ENCODE measurements at regions not wholly inside any gene's neighbourhood (a gene's known extent, or its start where the extent isn't known, plus 50 kb on each side); places are given as distances from the start of the nearest gene placed in this dataset.

DNA sequence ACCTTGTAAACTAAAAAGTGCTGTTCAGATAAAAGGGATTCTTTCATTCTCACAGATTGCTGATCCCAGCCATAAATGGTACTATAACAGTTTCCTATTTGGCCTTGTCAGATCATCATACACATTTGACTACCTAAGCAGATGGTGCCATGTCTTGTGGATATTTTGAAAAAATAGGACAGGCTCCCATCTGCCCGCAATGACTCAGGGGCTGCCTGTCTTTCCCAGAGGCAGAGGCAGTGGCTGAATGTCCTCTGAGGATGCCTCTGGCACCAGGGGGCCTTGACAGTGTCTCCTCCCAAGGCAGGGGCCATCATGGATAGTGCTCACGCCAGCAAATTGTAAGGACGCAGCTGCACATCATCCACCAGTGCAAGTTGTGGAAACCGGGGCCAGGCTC, 323.0 kb upstream of the PODXL start:
- no peak overlapping the region for H3K4me3 Mint-ChIP-seq
- H3K27ac Mint-ChIP-seq, result no peak overlapping the region
- peaks cover 2% of the 10 kb centered on the region for H3K9me3 Mint-ChIP-seq
- H3K36me3 Mint-ChIP-seq, result no peaks in the 10 kb centered on the region
- no peak for ATAC-seq (ENCODE audit: low read depth)
- peaks cover 2% of the 10 kb centered on the region for H3K27me3 Mint-ChIP-seq
- no peak for DNase-seq (ENCODE audit: low spot score in 2 of 2)
- no peaks in the 10 kb centered on the region for H3K4me1 Mint-ChIP-seq

DNA sequence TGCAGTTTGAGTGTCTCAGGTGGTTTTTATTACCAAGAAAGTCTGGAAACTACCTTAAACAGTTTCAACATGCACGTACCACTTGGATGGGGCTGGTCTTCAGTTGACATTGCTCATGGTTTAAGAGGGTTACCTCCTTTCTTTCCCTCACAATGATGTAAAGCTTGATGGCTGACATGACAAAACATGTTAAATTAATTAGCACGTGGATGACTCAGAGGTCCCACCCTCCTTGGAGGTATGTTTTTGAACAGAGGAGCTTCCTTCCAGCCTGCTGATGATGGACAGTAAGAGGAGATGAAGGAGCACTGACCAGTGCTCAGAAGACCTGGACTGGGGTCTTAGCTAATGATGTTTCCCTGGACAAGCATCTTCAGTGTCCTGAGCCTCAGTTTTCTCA, 322.3 kb upstream of the PODXL start:
- Mint-ChIP-seq H3K27me3 (peaks cover 2% of the 10 kb centered on the region), H3K4me1 (no peaks in the 10 kb centered on the region), H3K27ac (no peak overlapping the region), H3K36me3 (no peaks in the 10 kb centered on the region), H3K4me3 (no peak overlapping the region), H3K9me3 (no peaks in the 10 kb centered on the region)
- no peak for ATAC-seq (ENCODE audit: low read depth)
- no peak for DNase-seq (ENCODE audit: low spot score in 2 of 2)

DNA sequence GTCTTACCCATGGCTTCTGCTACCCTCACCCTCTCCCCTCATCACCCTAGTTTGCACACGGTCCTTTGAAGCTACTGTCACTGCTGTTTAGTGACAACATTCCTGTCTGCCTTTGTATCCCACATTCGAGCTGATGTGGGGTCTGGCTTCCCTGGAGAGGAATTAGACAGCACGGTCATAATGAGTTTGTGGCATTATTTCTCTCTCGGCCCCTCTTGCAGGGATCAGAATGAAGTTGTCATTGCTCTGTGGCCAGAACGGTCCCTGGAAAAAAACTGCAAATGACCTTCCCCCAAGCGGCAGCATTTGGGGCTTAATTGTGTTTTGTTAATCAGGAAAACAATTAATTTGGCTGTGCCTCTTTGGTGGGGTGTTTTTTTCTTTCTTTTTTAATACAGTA, 317.2 kb upstream of the PODXL start:
- Mint-ChIP-seq H3K27ac (no peak overlapping the region), H3K36me3 (no peaks in the 10 kb centered on the region), H3K4me3 (no peak overlapping the region), H3K4me1 (no peaks in the 10 kb centered on the region), H3K27me3 (peaks cover 5% of the 10 kb centered on the region), H3K9me3 (peaks cover 2% of the 10 kb centered on the region)
- DNase-seq (ENCODE audit: low spot score in 2 of 2), result no peak
- ATAC-seq (ENCODE audit: low read depth), result no peak

DNA sequence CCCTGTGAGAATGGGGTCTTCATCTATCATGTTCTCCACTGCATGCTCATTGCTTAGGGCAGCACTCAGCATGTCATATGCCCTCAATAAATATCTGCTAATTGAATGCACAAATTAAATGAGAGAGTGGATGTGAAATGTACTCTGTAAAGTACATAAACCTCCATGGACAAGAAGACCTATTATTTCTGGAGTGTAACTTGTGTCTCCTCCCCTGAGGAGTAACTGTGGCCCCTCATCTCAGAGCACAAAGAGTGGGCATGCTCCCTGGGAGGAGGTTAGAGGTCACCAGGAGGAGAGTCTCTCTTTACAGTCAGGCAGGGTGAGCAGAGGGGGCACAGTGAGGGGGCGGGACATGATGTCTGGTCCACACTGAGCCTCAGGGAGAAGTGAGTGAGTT, 313.6 kb upstream of the PODXL start:
- peaks cover 2% of the 10 kb centered on the region for H3K9me3 Mint-ChIP-seq
- no peak overlapping the region for H3K27ac Mint-ChIP-seq
- no peak overlapping the region for H3K4me3 Mint-ChIP-seq
- H3K27me3 Mint-ChIP-seq, result peaks cover 5% of the 10 kb centered on the region
- H3K36me3 Mint-ChIP-seq, result no peaks in the 10 kb centered on the region
- DNase-seq (ENCODE audit: low spot score in 2 of 2), result no peak
- no peak for ATAC-seq (ENCODE audit: low read depth)
- no peaks in the 10 kb centered on the region for H3K4me1 Mint-ChIP-seq

DNA sequence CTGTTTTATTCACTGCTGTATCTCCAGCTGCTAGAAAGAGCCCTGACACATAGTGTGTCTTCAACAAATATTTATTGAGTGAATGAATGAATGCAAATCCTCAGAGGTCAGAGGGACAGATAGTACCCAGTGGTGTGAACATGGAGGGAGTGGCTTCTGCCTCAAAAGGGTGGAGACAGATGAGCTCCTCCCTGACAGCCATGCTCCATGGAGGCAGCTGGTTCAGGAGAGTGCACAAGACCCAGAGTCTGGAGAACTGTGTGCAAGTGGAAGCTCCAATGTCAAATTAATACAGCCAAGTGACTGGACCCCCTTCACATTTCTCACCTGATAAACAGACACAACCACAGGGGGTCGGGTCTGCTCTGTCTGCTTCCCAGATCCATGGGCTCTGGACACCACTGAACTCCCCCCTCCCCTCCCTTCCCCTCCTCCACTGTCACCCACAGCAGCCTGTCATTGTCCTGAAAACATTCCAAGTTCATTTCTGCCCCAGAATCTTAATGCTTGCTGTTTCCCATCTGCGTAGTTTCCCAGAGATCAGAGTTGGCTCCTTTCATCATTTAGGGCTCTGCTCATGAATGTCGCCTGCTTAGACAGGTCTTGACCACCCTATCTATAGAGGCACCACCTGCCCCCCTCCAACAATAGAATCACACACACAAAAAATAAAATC, 312.9 kb upstream of the PODXL start:
- no peak for ATAC-seq (ENCODE audit: low read depth)
- Mint-ChIP-seq H3K27ac (no peak overlapping the region), H3K27me3 (peaks cover 5% of the 10 kb centered on the region), H3K4me1 (no peaks in the 10 kb centered on the region), H3K36me3 (no peaks in the 10 kb centered on the region), H3K4me3 (no peak overlapping the region), H3K9me3 (peaks cover 2% of the 10 kb centered on the region)
- no peak for DNase-seq (ENCODE audit: low spot score in 2 of 2)

DNA sequence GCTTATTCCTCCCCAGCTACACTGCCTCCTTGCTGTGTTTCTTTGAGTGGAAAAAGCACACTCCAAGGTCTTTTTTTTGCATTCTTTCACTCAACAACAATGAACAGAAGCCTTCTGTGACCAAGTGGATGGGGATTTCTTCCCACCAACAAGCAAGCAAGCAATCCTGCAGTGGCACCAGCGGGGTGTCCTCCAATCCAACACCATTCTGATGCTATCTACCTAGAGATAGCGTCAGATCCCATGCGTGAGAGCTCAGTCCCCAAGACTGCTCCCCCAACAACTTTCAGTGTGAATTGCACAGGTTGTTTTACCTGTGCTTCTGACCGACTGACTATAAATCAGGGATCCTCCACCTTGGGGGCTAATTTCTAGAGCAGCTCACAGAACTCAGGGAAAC, 311.0 kb upstream of the PODXL start:
- DNase-seq (ENCODE audit: low spot score in 2 of 2), result no peak
- ATAC-seq (ENCODE audit: low read depth), result no peak
- Mint-ChIP-seq H3K4me1 (no peaks in the 10 kb centered on the region), H3K36me3 (no peaks in the 10 kb centered on the region), H3K27ac (no peak overlapping the region), H3K27me3 (peaks cover 3% of the 10 kb centered on the region), H3K9me3 (peaks cover 2% of the 10 kb centered on the region), H3K4me3 (no peak overlapping the region)

DNA sequence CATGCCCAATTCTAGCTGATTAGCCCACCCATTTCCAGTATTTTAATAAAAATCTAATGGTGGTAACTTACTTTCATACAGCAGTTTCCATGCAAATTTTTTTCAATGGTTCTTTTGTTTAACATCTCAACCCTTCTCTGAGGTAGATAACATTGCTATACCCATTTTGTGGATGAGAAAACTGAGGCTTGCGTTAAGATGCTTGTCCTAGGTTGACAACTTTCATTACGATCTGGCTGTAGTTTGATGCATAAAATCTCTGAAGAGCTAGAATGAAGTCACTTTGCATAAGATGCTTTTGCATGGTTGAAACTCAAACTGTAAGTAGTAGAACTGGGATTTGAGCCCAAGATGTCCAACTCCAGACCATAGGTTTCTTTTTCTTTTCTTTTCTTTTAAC, 309.5 kb upstream of the PODXL start:
- DNase-seq (ENCODE audit: low spot score in 2 of 2) (no peak), ATAC-seq (ENCODE audit: low read depth) (no peak)
- H3K27me3 Mint-ChIP-seq, result no peaks in the 10 kb centered on the region
- no peaks in the 10 kb centered on the region for H3K4me1 Mint-ChIP-seq
- no peaks in the 10 kb centered on the region for H3K36me3 Mint-ChIP-seq
- no peak overlapping the region for H3K4me3 Mint-ChIP-seq
- H3K9me3 Mint-ChIP-seq, result no peaks in the 10 kb centered on the region
- no peak overlapping the region for H3K27ac Mint-ChIP-seq

DNA sequence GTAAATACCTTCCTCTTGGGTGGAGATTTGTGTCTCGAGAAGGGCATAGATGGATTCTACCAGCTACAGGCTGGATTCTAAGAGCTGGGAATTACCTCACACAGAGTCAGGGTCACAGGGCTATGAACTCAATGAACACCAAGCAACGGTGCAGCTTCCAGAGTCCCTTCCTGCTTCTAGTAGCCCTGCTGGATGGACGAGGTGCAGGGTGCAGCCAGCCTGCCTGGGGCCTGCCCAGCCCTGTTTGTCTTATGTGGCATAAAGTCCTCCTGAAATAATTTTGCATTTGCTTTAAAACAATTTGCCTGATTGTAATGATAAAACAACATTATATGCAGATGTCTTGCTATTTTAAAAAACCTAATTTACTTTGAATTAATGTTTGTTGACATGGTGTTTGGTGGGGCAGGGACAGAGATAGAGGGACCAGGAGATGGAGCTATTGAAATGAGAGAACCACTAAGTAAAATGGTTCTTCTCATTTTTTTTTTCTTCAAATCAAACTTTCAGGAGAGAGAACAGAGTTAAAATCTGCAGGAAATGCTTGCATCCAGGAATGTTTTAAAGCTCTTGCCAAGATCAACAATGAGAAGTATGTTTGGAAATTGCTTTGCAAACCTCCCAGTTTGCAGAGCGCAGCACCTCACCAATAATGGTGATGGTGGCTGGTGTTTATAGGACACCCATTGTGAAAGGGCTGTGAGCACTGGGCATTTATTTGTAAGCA, 305.4 kb upstream of the PODXL start:
- DNase-seq (ENCODE audit: low spot score in 2 of 2), result no peak
- H3K27me3 Mint-ChIP-seq, result no peaks in the 10 kb centered on the region
- no peaks in the 10 kb centered on the region for H3K4me1 Mint-ChIP-seq
- no peaks in the 10 kb centered on the region for H3K36me3 Mint-ChIP-seq
- H3K9me3 Mint-ChIP-seq, result no peaks in the 10 kb centered on the region
- no peak overlapping the region for H3K27ac Mint-ChIP-seq
- no peak for ATAC-seq (ENCODE audit: low read depth)
- no peak overlapping the region for H3K4me3 Mint-ChIP-seq

DNA sequence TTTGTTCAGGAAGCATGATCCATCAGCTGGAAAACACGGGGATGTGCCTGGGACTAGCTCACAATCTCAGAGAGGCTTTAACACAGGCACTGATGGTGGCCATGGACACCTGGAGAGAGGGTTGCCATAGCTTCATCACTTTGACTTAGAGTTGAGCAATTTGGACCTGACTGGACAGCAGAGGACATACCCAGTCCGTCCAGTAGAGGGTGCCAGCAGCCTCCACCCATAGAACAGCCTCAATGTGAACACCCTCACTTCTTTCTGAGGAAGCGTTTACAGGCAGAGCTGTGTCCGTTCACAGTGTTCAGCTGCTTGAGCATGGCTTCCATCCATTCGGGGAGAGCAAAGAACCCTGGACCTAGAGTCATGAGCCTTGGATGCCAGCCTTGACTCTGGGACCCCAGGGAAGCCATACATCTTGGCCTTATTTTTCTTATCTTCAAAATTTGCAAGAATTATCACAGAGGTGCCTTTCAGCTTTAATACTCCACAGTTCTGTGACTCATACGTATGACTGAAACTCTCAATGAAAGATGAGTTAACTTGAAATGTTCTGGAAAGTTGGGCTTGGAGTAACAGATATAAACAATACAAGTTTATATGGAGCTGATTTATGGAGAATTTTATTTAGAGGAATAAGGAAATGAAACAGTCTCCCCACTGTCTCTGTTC, 302.9 kb upstream of the PODXL start:
- Mint-ChIP-seq H3K27me3 (no peaks in the 10 kb centered on the region), H3K27ac (no peak overlapping the region), H3K4me1 (no peaks in the 10 kb centered on the region), H3K4me3 (no peak overlapping the region), H3K9me3 (peaks cover 6% of the 10 kb centered on the region), H3K36me3 (no peaks in the 10 kb centered on the region)
- DNase-seq (ENCODE audit: low spot score in 2 of 2) (peak; percentile 19 to 20), ATAC-seq (ENCODE audit: low read depth) (peak; percentile 35)

DNA sequence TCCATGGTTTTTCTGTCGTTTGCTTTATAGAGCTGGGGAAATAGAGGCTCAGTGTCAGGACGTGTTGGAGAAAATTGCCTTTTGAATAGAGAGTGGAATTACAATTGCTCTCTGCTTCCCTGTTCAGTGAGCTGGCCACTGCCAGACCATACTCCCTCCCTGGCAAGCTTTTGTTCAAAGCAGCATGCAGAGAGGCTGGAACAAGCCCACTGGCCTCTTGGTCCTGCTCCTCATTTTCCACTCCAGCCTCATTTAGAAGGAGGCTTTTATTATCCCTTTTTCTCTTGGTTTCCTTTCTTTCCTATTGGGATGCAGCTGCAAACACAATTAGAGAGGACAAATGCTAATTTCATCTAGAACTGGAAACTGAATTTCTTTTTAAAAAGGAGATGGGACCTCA, 302.2 kb upstream of the PODXL start:
- Mint-ChIP-seq H3K4me1 (no peaks in the 10 kb centered on the region), H3K27ac (no peak overlapping the region), H3K27me3 (no peaks in the 10 kb centered on the region), H3K4me3 (no peak overlapping the region), H3K9me3 (peaks cover 6% of the 10 kb centered on the region), H3K36me3 (no peaks in the 10 kb centered on the region)
- ATAC-seq (ENCODE audit: low read depth), result no peak
- DNase-seq (ENCODE audit: low spot score in 2 of 2), result no peak

DNA sequence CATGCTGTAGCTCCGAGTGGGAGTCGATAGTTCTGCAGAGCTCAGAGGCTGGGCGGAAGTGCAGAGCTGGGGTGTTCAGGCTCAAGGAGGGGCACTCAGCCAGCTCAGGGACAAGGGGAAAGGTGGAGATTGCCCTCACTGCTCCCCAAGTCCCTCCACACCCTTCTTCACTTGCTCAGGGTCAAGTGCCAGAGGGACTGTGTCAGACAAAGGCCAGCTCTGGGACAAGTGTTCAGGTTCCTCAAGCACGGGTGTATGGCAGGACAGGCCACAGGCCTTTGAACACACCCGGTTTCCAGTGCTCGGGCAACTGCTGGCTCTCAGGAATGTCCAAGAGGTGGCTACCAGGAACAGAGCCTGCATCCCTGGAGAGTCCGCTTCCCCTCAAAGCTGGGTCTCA, 293.0 kb upstream of the PODXL start:
- ATAC-seq (ENCODE audit: low read depth) (no peak), DNase-seq (ENCODE audit: low spot score in 2 of 2) (no peak)
- peaks cover 8% of the 10 kb centered on the region for H3K27me3 Mint-ChIP-seq
- H3K4me1 Mint-ChIP-seq, result no peaks in the 10 kb centered on the region
- H3K9me3 Mint-ChIP-seq, result peaks cover 2% of the 10 kb centered on the region
- no peak overlapping the region for H3K27ac Mint-ChIP-seq
- no peak overlapping the region for H3K4me3 Mint-ChIP-seq
- no peaks in the 10 kb centered on the region for H3K36me3 Mint-ChIP-seq

DNA sequence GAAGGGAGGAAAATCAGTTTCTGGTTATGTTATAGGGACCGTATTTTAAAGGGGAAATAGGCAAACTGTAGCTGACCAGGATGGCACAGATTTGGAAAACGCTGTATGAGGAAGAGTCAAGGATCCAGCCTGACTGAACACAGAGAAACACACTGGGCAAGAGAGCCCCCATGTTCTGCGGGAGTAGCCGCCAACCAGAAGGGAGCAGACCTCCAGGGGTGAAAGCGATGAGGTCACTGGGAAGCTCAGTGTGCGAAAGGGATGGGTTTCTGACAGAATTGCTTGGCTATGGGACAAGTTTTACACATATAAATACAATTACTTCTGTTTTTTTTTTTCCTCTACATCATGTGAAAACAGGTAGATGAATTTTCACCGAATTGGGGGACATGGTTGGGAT, 291.6 kb upstream of the PODXL start:
- H3K27me3 Mint-ChIP-seq, result peaks cover 8% of the 10 kb centered on the region
- H3K9me3 Mint-ChIP-seq, result peaks cover 2% of the 10 kb centered on the region
- no peaks in the 10 kb centered on the region for H3K36me3 Mint-ChIP-seq
- DNase-seq (ENCODE audit: low spot score in 2 of 2), result no peak
- ATAC-seq (ENCODE audit: low read depth), result no peak
- H3K4me3 Mint-ChIP-seq, result no peak overlapping the region
- no peak overlapping the region for H3K27ac Mint-ChIP-seq
- no peaks in the 10 kb centered on the region for H3K4me1 Mint-ChIP-seq

DNA sequence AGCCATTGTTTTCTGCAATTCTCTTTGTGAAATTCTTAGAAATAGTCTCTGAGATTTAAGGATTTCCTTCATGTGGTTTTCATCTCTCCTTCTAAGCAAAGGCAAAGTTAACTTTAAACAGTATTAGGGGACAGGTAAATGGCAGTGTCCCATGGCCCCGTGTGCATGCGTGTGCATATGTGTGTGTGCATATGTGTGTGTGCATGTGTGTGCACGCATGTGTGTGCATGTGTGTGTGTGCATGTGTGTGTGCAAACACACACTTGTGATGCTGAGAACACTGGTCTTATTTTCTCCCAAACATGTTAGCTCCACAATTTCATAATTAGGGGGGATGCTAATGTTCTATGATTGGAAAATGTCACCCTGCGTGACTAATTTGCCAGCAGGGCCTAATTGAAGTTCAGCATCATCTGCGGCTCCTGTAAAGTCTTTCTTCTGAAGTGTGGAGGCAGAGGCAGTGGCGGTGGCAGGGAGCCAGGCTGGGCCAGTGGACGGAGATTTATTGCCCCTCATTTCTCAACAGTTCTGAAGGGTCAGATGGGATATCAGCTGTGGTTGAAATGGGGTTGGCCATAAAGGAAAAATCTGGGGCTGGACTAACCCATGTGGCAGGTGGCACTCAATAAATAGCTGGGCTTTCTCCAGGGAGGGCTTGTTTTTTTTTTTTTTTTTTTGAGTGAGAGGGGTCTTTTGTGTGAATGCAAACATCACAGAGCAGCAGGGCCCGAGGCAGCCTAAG, 289.3 kb upstream of the PODXL start:
- DNase-seq (ENCODE audit: low spot score in 2 of 2), result no peak
- Mint-ChIP-seq H3K27ac (no peak overlapping the region), H3K36me3 (no peaks in the 10 kb centered on the region), H3K9me3 (peaks cover 2% of the 10 kb centered on the region), H3K4me1 (no peaks in the 10 kb centered on the region), H3K27me3 (peaks cover 8% of the 10 kb centered on the region), H3K4me3 (no peak overlapping the region)
- no peak for ATAC-seq (ENCODE audit: low read depth)

DNA sequence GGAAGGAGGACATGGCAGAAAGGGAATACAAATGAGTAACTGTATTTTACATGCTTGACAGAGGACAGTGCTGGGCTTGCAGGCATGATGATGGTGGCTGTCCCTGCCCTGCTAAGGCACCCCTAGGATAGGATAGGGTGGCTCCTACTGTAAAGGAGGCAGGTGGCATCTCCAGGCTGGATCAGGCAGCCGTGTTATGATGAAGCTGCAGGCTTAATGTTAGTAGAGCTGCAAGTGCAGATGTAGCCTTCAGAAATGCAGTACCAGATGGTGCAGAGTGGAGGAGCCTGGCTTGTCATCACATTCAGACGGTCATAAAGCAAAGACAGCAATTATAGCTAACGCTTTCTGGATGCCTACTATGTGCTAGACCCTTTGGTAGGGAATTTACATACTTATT, 287.9 kb upstream of the PODXL start:
- Mint-ChIP-seq H3K4me3 (no peak overlapping the region), H3K4me1 (no peaks in the 10 kb centered on the region), H3K9me3 (peaks cover 2% of the 10 kb centered on the region), H3K27me3 (peaks cover 8% of the 10 kb centered on the region), H3K27ac (no peak overlapping the region), H3K36me3 (no peaks in the 10 kb centered on the region)
- ATAC-seq (ENCODE audit: low read depth) (no peak), DNase-seq (ENCODE audit: low spot score in 2 of 2) (no peak)

Measured in memory B cell (primary cell).